ENCODE measurements at regions not wholly inside any gene's neighbourhood (a gene's known extent, or its start where the extent isn't known, plus 50 kb on each side); places are given as distances from the start of the nearest gene placed in this dataset.

DNA sequence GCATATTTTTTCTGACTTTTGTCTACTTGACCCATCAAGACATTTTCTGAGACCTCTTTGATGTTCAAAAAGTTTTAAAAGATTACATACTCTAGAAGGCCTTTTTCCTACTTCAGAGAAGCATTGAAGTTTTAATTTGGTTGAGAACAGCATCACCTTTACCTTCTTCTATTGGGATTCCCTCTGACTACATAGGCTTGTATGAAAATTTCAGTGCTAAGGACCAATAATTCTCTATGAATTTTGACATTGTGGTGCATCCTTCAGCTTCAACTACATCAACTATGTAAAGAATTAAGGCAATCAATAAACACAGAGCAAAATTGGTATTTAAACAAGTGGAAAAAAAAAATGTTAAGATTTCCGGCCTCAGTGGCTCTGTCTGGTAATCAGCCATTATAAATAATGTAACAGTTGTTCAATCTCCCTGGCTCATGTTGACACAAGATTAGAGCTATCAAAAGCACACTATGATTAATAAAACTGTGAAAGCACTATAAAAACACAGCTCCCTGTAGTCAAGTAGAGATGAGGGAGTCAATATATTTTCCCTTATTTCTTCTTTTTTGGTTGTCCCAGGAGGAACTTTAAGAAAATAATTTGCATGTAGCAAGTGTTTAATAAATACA, 627.0 kb upstream of the SYT4 start:
- no peak overlapping the region for H3K4me3 ChIP-seq (ENCODE audit: low read length)
- H3K4me1 Mint-ChIP-seq (ENCODE audit: low read depth): no peaks in the 10 kb centered on the region
- peaks cover 2% of the 10 kb centered on the region for H3K9me3 Mint-ChIP-seq
- POLR2A ChIA-PET: no interaction called here
- H3K36me3 Mint-ChIP-seq (ENCODE audit: low read depth): no peaks in the 10 kb centered on the region
- no peaks in the 10 kb centered on the region for H3K9me3 ChIP-seq (ENCODE audit: control insufficient read depth in 1 of 2, insufficient read depth in 1 of 2, low read length in 2 of 2)
- H3K27me3 Mint-ChIP-seq: no peaks in the 10 kb centered on the region
- no peak for ATAC-seq (ENCODE audit: poor library complexity)
- no peak overlapping the region for H3K27ac ChIP-seq (ENCODE audit: low read depth in 1 of 2, low read length in 2 of 2)
- H3K27me3 ChIP-seq (ENCODE audit: control insufficient read depth in 1 of 2, insufficient read depth in 2 of 2, low read length in 2 of 2): no peaks in the 10 kb centered on the region
- H3K4me3 Mint-ChIP-seq: no peak overlapping the region
- H3K36me3 ChIP-seq (ENCODE audit: insufficient read depth, low read length): no peaks in the 10 kb centered on the region
- intact Hi-C loops (cut with DNase I, micrococcal nuclease): no loop called here
- no peaks in the 10 kb centered on the region for H3K4me1 ChIP-seq (ENCODE audit: insufficient read depth, low read length)
- CTCF ChIA-PET: no interaction called here
- TF ChIP-seq, protein P1, sequence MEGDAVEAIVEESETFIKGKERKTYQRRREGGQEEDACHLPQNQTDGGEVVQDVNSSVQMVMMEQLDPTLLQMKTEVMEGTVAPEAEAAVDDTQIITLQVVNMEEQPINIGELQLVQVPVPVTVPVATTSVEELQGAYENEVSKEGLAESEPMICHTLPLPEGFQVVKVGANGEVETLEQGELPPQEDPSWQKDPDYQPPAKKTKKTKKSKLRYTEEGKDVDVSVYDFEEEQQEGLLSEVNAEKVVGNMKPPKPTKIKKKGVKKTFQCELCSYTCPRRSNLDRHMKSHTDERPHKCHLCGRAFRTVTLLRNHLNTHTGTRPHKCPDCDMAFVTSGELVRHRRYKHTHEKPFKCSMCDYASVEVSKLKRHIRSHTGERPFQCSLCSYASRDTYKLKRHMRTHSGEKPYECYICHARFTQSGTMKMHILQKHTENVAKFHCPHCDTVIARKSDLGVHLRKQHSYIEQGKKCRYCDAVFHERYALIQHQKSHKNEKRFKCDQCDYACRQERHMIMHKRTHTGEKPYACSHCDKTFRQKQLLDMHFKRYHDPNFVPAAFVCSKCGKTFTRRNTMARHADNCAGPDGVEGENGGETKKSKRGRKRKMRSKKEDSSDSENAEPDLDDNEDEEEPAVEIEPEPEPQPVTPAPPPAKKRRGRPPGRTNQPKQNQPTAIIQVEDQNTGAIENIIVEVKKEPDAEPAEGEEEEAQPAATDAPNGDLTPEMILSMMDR (IDR thresholded peaks at IDR 0.05): no peak
- DNase-seq: no peak
- H3K27ac Mint-ChIP-seq: no peak overlapping the region

DNA sequence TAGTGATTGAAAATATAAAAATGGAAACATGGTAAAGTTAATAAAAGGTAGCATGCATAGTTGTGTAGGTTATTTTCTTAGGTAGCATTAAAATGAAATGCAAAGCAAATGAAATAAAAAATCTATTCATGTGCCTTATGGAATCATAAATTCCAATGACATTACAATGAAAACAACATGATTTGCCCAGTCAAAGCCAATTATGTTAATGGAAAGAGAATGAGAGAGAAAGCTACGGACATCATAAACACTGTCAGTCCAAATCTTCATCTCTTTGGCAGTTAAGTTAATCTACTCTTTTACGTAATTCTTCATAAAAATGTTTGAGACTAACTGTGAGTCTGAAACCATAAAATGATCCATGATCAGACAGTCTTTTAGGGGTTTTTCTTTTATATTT, 636.7 kb upstream of the SYT4 start:
- H3K27me3 ChIP-seq (ENCODE audit: control insufficient read depth in 1 of 2, insufficient read depth in 2 of 2, low read length in 2 of 2): no peaks in the 10 kb centered on the region
- ChIA-PET POLR2A (no interaction called here), CTCF (no interaction called here)
- H3K27ac ChIP-seq (ENCODE audit: low read depth in 1 of 2, low read length in 2 of 2): no peak overlapping the region
- no peaks in the 10 kb centered on the region for H3K36me3 Mint-ChIP-seq (ENCODE audit: low read depth)
- TF ChIP-seq, protein P1 (IDR thresholded peaks at IDR 0.05): no peak
- H3K9me3 Mint-ChIP-seq: peaks cover 5% of the 10 kb centered on the region
- H3K9me3 ChIP-seq (ENCODE audit: control insufficient read depth in 1 of 2, insufficient read depth in 1 of 2, low read length in 2 of 2): no peaks in the 10 kb centered on the region
- no peaks in the 10 kb centered on the region for H3K4me1 Mint-ChIP-seq (ENCODE audit: low read depth)
- no peaks in the 10 kb centered on the region for H3K36me3 ChIP-seq (ENCODE audit: insufficient read depth, low read length)
- no peak overlapping the region for H3K27ac Mint-ChIP-seq
- H3K4me3 Mint-ChIP-seq: no peak overlapping the region
- no peaks in the 10 kb centered on the region for H3K27me3 Mint-ChIP-seq
- H3K4me1 ChIP-seq (ENCODE audit: insufficient read depth, low read length): no peaks in the 10 kb centered on the region
- DNase-seq (no peak), ATAC-seq (ENCODE audit: poor library complexity) (no peak)
- intact Hi-C loops (cut with DNase I, micrococcal nuclease): no loop called here
- H3K4me3 ChIP-seq (ENCODE audit: low read length): no peak overlapping the region

DNA sequence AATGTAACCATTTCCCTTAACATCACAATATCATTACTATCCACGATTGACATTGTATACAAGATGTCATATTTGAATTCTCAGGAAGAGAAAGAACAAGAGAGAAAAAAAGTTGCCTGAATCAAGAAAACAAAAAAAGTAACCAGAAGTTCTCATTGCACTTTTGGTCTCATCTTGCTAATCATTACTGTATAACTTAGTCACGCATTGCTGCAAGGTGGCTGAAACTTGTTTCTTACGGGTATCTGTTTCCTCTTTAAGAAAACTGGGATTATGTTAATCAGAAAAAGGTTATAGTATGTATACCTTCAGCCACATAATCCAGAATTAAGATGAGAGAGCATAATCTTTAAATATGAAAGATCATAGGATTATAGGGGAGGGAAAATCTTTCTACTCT, 639.7 kb upstream of the SYT4 start:
- TF ChIP-seq, protein P1 (IDR thresholded peaks at IDR 0.05): no peak
- intact Hi-C loops (cut with DNase I, micrococcal nuclease): no loop called here
- ATAC-seq (ENCODE audit: poor library complexity) (no peak), DNase-seq (no peak)
- Mint-ChIP-seq H3K27me3 (no peaks in the 10 kb centered on the region), H3K4me3 (no peak overlapping the region), H3K36me3 (ENCODE audit: low read depth) (no peaks in the 10 kb centered on the region), H3K27ac (no peak overlapping the region), H3K9me3 (no peaks in the 10 kb centered on the region), H3K4me1 (ENCODE audit: low read depth) (no peaks in the 10 kb centered on the region)
- ChIA-PET POLR2A (no interaction called here), CTCF (no interaction called here)
- no peak overlapping the region for H3K27ac ChIP-seq (ENCODE audit: low read depth in 1 of 2, low read length in 2 of 2)
- H3K36me3 ChIP-seq (ENCODE audit: insufficient read depth, low read length): no peaks in the 10 kb centered on the region
- H3K27me3 ChIP-seq (ENCODE audit: control insufficient read depth in 1 of 2, insufficient read depth in 2 of 2, low read length in 2 of 2): no peaks in the 10 kb centered on the region
- peaks cover 0 to 3% of the 10 kb centered on the region in 2 experiments for H3K9me3 ChIP-seq (ENCODE audit: control insufficient read depth in 1 of 2, insufficient read depth in 1 of 2, low read length in 2 of 2)
- no peaks in the 10 kb centered on the region for H3K4me1 ChIP-seq (ENCODE audit: insufficient read depth, low read length)
- H3K4me3 ChIP-seq (ENCODE audit: low read length): no peak overlapping the region
